Endothelial cell of umbilical vein (primary cell): ENCODE measurements at regions not wholly inside any gene's neighbourhood (a gene's known extent, or its start where the extent isn't known, plus 50 kb on each side); places are given as distances from the start of the nearest gene placed in this dataset.

Source experiments
- BruUV-seq: library from RNA; stranded (reverse); fragments of 400-500 nt; replicated peaks from 2 replicates; lab custom pipeline; 2021; lab: Mats Ljungman, UMichigan
- CTCF ChIA-PET: fragments of 300-600, 350-600 bp; sonication (Branson Sonifier 250); formaldehyde crosslinking; loops from one replicate; lab custom pipeline; 2021; ENCODE audit warnings: antibody characterized with exemption, inconsistent platforms; lab: Charles Lee
- POLR2A ChIA-PET: fragments of 300-600, 350-600 bp; sonication (Branson Sonifier 250); formaldehyde crosslinking; loops from one replicate; lab custom pipeline; 2021; ENCODE audit warnings: antibody characterized with exemption, inconsistent platforms; lab: Charles Lee
- DNase-seq: peaks from one replicate; pipeline ENCODE4 v3.0.0-alpha.2; 2011; ENCODE audit warnings: low read depth, low spot score
- FAIRE-seq: peaks from 2 replicates; lab custom pipeline; 2011; peaks lifted over from hg19 to GRCh38; lab: Jason Lieb, UNC
- H2AFZ ChIP-seq: 2 replicates; pipeline ENCODE4 v1.6.0; 2012; ENCODE audit warnings: low read depth, low read length, control low read depth, inconsistent platforms
- H3K27ac ChIP-seq: 2 replicates; pipeline ENCODE4 v1.5.1; 2011; ENCODE audit warnings: low read depth, mild to moderate bottlenecking, control low read depth, low read length, moderate library complexity; ENCODE audit not compliant: insufficient read depth
- H3K27me3 ChIP-seq, 2 experiments: 2 replicates each; pipeline versions ENCODE4 v1.6.0 to v1.6.1; 2011; ENCODE audit warnings: low read length in 2 of 2, mixed read lengths in 1 of 2; ENCODE audit not compliant: control insufficient read depth in 2 of 2, insufficient read depth in 2 of 2
- H3K36me3 ChIP-seq, 2 experiments: 2 replicates in 1 of 2; 3 replicates in 1 of 2; pipeline ENCODE4 v1.5.1; 2011; ENCODE audit warnings: low read length in 2 of 2, mild to moderate bottlenecking in 1 of 2, moderate library complexity in 1 of 2; ENCODE audit not compliant: control insufficient read depth in 2 of 2, insufficient read depth in 2 of 2; ENCODE audit errors: extremely low read depth in 1 of 2
- H3K4me1 ChIP-seq: 3 replicates; pipeline ENCODE4 v1.5.1; 2011; ENCODE audit warnings: mild to moderate bottlenecking, low read length; ENCODE audit not compliant: control insufficient read depth, insufficient read depth; ENCODE audit errors: extremely low read depth
- H3K4me2 ChIP-seq: 2 replicates; pipeline ENCODE4 v1.6.1; 2011; ENCODE audit warnings: low read length, control low read depth, mixed read lengths; ENCODE audit not compliant: insufficient read depth
- H3K4me3 ChIP-seq, 3 experiments: fragments of 200-600 bp in 1 of 3; sonication (generic), shearing (Covaris generic) in 1 of 3; replicated peaks in 1 of 3; 2 replicates each; pipeline ENCODE4 v1.5.1; 2011 to 2016; ENCODE audit warnings: control low read depth in 3 of 3, low read length in 3 of 3, mild to moderate bottlenecking in 2 of 3, inconsistent platforms in 1 of 3, low read depth in 1 of 3, moderate library complexity in 1 of 3; ENCODE audit not compliant: insufficient read depth in 1 of 3
- H3K79me2 ChIP-seq: 2 replicates; pipeline ENCODE4 v1.6.0; 2012; ENCODE audit warnings: low read length, inconsistent platforms; ENCODE audit not compliant: control insufficient read depth, insufficient read depth
- H3K9ac ChIP-seq: replicated peaks from 2 replicates; pipeline ENCODE3; 2011; ENCODE audit warnings: low read length, control low read depth; ENCODE audit not compliant: insufficient read depth; ENCODE audit errors: extremely low read depth
- H3K9me1 ChIP-seq: replicated peaks from 3 replicates; pipeline ENCODE4 v1.6.0; 2011; ENCODE audit warnings: mild to moderate bottlenecking, low read length; ENCODE audit not compliant: control insufficient read depth, insufficient read depth; ENCODE audit errors: extremely low read depth
- H3K9me3 ChIP-seq: replicated peaks from 2 replicates; pipeline ENCODE4 v1.5.1; 2012; ENCODE audit warnings: low read length, inconsistent platforms; ENCODE audit not compliant: control insufficient read depth, insufficient read depth
- H4K20me1 ChIP-seq: replicated peaks from 2 replicates; pipeline ENCODE3; 2011; ENCODE audit warnings: mild to moderate bottlenecking, low read length; ENCODE audit not compliant: control insufficient read depth, insufficient read depth; ENCODE audit errors: extremely low read depth
- EZH2 ChIP-seq: IDR thresholded peaks from 2 replicates; pipeline ENCODE4 v1.6.1; 2012; ENCODE audit warnings: borderline replicate concordance, low read depth, mild to moderate bottlenecking, moderate library complexity, low read length, inconsistent platforms; ENCODE audit not compliant: severe bottlenecking
- FOS ChIP-seq: IDR thresholded peaks from 2 replicates; pipeline ENCODE4 v1.6.1; 2011; ENCODE audit warnings: mild to moderate bottlenecking, low read length, moderate library complexity, borderline replicate concordance; ENCODE audit not compliant: insufficient read depth
- GATA2 ChIP-seq: IDR thresholded peaks from 2 replicates; pipeline ENCODE4 v1.7.0; 2011; ENCODE audit warnings: low read depth, mild to moderate bottlenecking, moderate library complexity, mixed read lengths, low read length; ENCODE audit not compliant: insufficient read length, insufficient read depth
- JUN ChIP-seq: IDR thresholded peaks from 2 replicates; pipeline ENCODE4 v1.6.1; 2011; ENCODE audit warnings: borderline replicate concordance, low read depth; ENCODE audit not compliant: insufficient read length, insufficient read depth
- MAX ChIP-seq: IDR thresholded peaks from 2 replicates; pipeline ENCODE4 v1.6.1; 2011; ENCODE audit not compliant: insufficient read depth, insufficient read length
- MYC ChIP-seq: IDR thresholded peaks from one replicate; pipeline ENCODE4 v1.6.1; 2011; ENCODE audit warnings: mild to moderate bottlenecking, low read depth, low read length
- POLR2A ChIP-seq: IDR thresholded peaks from 2 replicates; pipeline ENCODE4 v1.6.1; 2012; ENCODE audit warnings: low read depth, mild to moderate bottlenecking, control low read depth, low read length
- POLR2AphosphoS5 ChIP-seq: IDR thresholded peaks from 2 replicates; pipeline ENCODE4 v1.6.1; 2012; ENCODE audit warnings: low read depth, mild to moderate bottlenecking, control low read depth, low read length, moderate library complexity; ENCODE audit not compliant: insufficient read depth
- dilution Hi-C: fragments of 300-500 bp; cut with MboI; formaldehyde crosslinking; loops from one replicate; pipeline ENCODE4 v1.15.0; 2019; ENCODE audit warnings: low sequenced_read_pairs; ENCODE audit not compliant: extremely low pct_ligation_motif_present
- intact Hi-C: fragments of 100-400 bp; cut with micrococcal nuclease; formaldehyde crosslinking; loops from one replicate; pipeline ENCODE4 v1.10.0; 2022
- TF ChIP-seq, protein P1 (sequence below), 2 donors: IDR thresholded peaks; 1 replicate in 1 of 2; 2 replicates in 1 of 2; pipeline ENCODE4 v1.5.1; 2011; ENCODE audit warnings: low read length in 2 of 2, mild to moderate bottlenecking in 2 of 2, moderate library complexity in 2 of 2, control low read depth in 1 of 2, inconsistent platforms in 1 of 2, low read depth in 1 of 2; ENCODE audit not compliant: insufficient read depth in 1 of 2; ENCODE audit errors: extremely low read depth in 1 of 2

DNA sequence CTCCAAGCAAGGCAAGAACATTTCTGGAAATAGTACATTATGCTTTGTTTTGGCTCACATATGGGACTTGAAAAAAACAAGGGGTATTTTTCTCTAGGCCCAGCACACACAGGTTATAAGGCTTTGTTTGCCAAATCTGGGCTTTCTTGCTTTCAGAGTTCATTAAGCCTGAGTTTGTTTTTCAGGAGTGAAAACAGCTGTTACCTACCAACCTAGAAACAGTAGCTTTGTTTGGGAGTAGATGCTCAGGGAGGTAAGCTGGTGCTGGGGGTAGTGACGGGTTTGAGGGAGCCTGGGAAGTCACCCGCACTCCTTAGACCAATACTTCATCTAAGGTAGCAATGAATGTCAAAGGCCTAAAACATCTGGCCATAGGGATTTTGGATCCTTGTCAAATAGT, 241.2 kb downstream of the KBTBD8 start:
- Histone ChIP-seq H3K27ac (no peak overlapping the region), H3K36me3 (no peaks in the 10 kb centered on the region), H3K27me3 (no peaks in the 10 kb centered on the region), H3K4me3 (no peak overlapping the region), H4K20me1 (no peaks in the 10 kb centered on the region), H3K9me1 (no peaks in the 10 kb centered on the region), H3K9me3 (no peaks in the 10 kb centered on the region), H3K79me2 (no peaks in the 10 kb centered on the region), H3K9ac (no peak overlapping the region), H2AFZ (no peak overlapping the region), H3K4me2 (no peak overlapping the region), H3K4me1 (no peaks in the 10 kb centered on the region)
- intact Hi-C loops, result no loop called here
- CTCF ChIA-PET, result no interaction called here
- dilution Hi-C loops, result no loop called here
- POLR2A ChIA-PET, result no interaction called here
- no peak for DNase-seq
- no TSS peak for BruUV-seq
- TF ChIP-seq MYC (no peak), POLR2A (no peak), GATA2 (no peak), POLR2AphosphoS5 (no peak), FOS (no peak), JUN (no peak), EZH2 (no peak), MAX (no peak)
- TF ChIP-seq, protein P1, sequence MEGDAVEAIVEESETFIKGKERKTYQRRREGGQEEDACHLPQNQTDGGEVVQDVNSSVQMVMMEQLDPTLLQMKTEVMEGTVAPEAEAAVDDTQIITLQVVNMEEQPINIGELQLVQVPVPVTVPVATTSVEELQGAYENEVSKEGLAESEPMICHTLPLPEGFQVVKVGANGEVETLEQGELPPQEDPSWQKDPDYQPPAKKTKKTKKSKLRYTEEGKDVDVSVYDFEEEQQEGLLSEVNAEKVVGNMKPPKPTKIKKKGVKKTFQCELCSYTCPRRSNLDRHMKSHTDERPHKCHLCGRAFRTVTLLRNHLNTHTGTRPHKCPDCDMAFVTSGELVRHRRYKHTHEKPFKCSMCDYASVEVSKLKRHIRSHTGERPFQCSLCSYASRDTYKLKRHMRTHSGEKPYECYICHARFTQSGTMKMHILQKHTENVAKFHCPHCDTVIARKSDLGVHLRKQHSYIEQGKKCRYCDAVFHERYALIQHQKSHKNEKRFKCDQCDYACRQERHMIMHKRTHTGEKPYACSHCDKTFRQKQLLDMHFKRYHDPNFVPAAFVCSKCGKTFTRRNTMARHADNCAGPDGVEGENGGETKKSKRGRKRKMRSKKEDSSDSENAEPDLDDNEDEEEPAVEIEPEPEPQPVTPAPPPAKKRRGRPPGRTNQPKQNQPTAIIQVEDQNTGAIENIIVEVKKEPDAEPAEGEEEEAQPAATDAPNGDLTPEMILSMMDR (IDR thresholded peaks at IDR 0.05; ENCODE audit: extremely low read depth in 1 of 2, insufficient read depth in 1 of 2, low read depth in 1 of 2, low read length in 2 of 2), result no peak
- no peak for FAIRE-seq
